HG02970 (cell line): ENCODE measurements at regions not wholly inside any gene's neighbourhood (a gene's known extent, or its start where the extent isn't known, plus 50 kb on each side); places are given as distances from the start of the nearest gene placed in this dataset.

Experiments used
- ATAC-seq: cut with Tn5 transposase; IDR thresholded peaks from one replicate; pipeline ENCODE4 v1.9.1; 2021; ENCODE audit warnings: mild to moderate bottlenecking, moderate library complexity, moderate number of reproducible peaks; ENCODE audit not compliant: unreplicated experiment, low FRiP score

DNA sequence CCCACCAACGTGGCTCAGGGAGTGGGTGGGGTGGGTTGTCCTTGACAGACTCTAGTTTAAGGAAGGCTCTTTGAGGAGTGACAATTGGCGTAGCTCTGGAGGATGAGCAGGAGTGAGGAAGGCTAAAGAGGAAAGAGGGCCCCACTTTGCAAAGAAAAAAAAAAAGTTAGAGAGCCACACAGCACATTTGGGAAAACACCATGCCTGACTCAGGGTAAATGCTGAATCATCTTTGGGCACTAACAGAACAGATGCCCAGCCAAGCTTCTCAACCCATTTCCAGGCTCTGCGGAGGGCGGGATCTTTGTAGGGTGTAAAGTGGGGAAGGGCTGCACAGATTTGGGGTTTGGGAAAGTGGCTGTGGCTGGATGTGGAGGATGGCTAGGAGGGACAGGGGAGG, 179.1 kb upstream of the RGMA start:
- no peak for ATAC-seq

DNA sequence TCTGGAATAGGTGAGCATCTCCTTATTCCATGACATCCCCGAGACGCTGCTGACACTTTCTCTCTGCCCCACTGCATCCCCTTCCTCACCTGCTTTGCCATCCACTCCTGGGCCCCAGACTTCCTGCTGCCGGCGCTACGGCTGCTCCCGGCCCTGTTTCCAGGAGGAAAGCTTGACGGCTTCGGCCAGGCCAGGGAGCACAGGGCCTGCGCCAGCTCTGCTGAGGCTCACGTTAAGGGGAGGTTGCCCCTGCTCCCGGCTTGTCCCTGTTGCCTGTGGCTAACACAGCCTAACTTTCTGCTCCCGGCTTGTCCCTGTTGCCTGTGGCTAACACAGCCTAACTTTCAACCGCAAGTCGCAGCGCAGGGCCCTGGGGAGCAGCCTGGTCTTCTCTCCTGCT, 177.3 kb upstream of the RGMA start:
- no peak for ATAC-seq

DNA sequence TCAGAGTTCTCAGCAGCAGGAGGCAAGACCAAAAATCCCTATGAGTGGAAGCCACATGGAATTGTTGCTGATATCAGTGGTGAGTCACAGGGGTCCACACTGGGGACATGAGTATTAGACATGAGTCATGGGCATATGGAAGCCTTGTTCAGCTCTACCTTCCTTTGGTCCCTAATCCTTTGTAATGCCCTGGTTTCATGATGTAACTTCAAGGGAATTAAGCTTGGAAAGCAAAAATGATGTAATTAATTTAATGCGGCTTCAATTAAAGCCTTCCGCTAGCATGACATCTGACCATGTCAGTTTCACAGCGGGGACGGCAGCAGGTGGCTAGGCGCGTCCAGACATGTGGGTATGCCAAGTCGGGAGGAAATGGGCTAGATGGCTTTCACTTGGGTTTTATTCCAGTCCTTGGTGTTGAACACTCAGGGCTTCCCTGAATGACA, 176.1 kb upstream of the RGMA start:
- no peak for ATAC-seq

DNA sequence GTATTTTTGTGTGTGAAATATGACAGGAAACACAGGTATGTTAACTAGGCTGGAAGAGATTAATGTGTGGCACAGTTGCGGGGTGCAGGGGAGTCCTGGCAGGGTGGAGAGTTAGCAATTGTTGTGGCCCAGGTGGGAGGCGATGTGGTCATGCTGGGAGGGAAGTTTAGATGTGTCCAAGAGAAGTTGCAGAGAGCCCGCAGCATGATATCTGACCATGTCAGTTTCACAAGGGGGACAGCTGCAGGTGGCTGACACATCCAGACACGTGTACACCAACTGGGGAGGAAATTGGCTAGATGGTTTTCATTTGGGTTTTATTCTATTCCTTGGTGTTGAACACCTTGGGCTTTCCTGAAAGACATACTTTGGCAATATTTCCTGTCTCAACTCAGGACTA, 172.8 kb upstream of the RGMA start:
- no peak for ATAC-seq

DNA sequence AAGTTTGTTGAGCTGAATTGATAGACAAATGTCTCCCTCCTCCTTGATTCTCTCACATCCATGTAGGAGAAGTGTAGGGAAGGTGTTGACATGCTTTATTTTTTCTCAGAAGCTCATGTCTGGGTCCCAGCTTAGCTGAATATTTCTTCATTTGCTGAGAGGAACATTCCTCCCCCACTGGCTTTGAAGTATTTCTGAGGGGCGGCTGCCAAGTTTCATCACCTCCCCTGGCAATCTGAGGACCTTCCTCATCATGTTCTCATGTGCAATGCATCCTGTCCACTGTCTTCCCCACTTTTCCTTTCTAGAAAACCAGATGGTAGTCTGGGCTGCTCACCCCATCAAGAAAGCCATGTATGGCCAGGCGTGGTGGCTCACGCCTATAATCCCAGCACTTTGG, 168.9 kb upstream of the RGMA start:
- no peak for ATAC-seq

DNA sequence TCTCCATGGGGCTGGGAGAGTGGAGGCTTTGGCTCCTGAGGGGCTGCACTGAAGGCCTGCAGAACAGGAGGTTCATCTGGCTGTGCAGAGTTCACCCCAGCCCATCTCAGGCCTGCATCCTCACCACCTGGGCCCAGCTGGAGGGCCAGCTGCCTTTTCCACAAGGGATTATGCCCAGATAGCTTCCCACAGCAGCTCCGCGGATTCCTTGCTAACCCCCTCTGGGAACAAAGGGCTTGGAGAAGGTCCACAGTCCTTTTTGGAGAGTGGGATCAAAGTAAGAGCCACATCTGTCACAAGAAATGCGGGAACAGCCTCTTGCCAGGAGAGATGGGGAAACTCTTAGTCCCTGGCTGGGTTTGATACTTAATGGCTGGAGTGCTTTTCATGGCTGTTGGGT, 164.7 kb upstream of the RGMA start:
- ATAC-seq, result no peak

DNA sequence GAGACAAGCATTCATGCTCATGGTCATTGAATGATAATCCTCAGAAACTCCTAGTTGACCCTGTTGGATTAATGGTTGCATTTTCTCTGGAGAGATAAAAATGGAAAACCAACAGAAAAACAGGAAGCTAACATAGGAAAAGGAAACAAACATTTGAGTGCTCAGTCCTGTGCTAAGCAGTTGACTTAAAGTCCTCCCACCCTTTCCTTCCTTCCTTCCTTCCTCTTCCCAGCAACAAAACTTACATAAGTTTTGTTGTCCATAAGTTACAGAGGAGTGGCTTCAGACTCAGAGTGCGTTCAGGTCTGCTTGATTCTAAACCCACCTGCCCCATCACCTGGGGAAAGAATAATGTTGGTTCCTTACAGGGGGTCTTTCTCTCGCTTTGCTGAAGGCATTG, 163.8 kb upstream of the RGMA start:
- no peak for ATAC-seq

DNA sequence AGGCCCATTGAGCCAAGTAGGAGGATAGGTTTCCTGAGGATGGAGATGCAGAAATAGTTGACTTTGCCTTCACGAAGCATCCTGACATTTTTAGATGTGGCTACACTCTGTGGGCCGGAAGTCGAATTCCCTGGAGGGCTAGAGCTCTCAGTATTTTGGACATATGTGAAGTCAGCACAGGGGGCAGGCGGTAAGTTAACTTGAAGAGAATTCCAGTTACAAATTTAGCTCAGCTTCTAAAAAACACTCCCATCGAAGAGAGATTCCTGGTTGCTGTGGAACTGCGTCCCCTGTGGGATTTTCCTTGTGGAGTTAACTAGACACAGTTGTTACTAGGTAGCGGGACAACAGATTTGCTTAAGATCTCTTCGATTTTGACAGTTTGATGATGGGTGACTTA, 161.9 kb upstream of the RGMA start:
- ATAC-seq, result no peak

DNA sequence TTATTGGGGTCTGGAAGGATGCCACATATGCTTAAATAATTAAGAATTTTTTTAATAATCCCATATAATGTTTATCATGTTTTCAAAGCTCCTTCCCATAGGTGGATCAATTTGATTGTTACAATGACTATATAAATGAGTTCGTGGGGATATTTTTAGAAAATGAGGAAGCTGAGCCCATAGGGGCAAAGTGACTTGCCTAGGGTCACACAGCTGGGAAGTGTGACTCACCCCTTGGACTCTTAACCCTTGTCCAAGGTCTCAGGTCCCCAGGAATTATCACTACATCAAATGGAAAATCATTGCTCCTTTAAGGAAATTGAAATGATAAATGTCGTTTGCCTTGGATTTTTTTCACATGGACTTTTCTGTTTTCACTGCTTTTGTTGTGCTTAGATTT, 161.2 kb upstream of the RGMA start:
- ATAC-seq, result no peak

DNA sequence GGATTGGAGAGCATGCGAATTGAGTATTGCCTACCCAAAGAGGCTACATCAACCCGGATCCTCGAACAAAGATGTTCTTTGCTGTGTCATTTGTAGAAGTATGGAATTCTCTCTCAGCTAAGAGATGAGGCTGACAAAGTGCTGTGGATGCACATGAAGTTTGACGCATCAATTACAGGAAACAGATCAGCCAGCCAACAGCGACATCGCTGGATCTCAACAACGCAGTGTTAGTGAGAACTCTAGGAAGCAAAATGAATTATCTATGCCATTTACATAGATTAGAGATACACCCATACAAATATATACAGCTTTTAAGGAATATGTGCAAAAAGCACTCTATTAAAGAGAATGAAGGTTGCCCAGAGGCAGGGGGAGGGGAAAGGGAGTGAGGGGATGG, 160.6 kb upstream of the RGMA start:
- ATAC-seq, result no peak

DNA sequence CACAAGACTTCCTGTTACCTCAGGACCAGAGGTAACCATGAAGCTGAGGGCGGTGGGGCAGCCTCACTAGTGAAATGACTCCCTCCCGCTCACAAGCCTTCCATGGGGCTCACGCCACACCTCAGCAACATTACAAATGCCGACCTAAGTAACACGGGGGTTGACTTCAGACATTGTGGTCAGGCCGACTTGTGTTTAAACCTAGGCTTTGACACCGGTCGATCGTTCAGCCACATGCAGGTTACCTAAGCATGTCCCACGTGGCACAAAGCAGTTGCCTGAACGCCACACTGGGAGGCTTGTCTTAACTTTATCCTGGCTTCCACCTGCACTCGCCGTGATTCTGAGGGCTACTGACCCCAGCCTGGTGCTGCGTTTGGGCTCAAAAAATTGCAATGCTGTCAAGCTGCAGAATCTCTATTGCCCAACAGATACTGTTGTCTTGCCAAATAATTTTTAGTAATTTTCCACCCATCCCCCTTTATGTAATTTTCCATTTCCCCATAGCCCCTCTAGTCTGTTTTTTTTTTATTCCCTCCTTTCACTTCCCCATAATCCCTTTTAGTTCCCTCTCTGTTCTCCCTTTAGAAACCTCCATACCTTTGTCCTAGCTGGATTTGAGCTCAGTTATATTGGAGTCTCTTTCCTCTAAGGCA, 158.6 kb upstream of the RGMA start:
- ATAC-seq, result no peak

DNA sequence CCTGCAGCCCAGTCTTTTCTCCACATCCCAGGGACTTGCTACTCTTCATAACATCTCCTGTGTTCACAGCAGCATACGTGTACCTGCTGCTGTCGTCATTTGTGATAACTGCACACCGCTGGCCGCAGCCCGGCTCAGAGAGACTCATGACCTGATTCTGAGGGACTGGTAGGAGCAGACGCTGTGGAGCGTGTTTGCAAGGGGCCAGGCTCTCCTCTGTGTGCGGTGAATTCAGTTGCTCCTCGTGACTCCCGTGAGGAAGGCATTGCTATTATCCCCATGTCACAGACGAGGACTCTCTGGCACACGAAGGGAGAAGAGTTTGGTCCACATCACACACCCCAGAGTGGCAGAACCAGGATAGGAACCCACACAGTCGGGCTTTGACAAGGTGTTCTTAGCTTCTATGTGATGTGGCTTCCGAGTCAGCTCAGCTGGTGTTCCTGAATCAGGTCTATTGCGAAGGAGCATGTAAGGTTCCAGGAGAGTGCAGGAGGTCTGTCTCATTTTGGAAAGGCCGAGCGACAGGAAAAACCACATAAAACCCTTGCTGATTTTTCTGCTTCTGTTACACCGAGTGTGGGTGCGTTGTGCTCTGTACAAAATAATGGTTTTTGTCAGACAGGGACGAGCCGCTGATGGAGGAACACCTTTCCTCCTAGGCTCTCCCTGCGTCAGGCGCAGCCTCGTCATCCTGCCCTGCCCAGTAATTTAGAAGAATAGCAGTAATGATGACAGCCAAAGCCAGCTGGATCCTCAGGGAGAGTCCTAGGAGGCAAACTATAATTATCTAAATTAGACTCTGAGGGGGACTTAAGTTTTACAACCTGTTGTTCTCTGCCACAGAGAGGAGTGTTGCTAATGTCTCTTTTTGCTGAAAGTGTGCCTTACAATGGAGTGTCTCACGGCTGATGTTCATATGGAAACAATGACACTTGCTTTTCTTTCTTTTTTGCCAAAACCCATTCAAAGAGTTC, 157.5 kb upstream of the RGMA start:
- no peak for ATAC-seq

DNA sequence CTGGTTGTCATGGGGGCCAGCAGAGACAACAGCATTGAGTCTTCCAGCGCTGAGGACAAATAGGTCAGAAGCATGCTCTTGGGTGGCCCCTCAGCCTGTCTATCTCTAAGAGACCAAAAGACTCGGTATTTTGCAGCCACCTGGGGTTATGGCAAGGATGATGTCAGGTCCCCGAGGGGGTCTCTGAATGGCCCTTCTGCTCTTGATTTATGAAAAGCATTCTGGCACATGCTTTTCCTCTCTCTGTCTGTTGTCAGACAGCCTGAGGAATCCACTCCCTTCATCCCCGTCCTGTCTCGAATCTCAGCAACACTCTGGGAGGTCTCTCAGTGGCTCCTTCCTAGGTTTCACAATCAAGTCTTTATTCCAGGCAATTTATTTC, 156.6 kb upstream of the RGMA start:
- ATAC-seq, result no peak

DNA sequence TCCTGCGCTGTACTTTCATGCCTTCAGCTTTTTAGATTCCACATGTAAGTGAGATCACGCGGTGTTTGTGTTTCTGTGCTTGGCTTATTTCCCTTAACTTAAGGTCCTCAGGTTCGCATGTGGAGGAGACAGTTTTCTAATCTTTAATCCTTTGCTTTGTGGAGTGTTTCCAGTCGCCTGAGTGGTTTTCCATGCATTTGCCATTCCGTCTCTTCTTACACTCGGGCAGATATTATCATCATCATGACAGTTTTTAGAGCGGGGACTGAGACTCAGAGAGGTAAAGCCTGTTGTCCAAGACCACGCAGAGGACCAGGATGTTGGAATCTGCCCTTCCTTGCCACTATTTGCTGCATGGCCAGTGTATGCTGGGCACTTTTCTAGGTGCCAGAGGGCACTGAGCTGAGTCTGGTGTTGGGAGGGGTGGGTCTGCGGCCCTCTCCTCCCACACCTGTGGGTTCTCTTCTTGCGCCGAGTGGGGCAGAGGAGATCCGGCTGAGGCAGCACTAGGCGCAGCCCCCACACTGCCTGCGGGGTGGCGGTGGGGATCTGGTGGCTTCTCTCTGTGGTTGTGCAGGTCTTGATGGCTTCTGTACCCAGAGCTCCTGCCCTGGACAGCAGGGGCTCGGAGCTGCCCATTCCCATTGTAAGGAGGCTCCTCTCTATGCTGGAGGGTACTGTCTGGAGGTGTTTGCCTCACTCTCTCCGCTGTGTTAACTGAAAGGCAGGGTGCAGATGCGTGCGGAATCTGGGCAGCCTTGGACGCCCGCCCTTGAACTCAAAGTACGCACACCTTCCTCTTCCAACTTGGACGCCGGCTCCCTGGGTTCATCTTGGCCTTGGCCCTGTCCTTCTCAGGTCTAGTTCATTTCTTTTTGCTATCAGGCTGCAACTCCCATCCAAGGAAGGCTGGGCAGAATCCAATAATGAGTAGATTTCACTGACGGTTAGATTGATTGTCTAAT, 156.0 kb upstream of the RGMA start:
- ATAC-seq, result no peak

DNA sequence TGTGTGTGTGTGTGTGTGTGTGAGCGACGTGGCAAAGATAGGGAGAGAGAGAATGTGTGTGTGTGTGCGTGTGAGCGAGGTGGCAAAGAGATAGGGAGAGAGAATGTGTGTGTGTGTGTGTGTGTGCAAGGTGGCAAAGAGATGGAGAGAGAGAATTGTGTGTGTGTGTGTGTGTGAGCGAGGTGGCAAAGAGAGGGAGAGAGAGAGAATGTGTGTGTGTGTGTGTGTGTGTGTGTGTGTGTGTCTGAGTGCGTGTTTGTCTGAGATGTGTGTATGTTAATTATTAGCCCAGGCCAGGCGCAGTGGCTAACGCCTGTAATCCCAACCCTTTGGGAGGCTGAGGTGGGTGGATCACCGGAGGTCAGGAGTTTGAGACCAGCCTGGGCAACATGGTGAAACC, 154.6 kb upstream of the RGMA start:
- no peak for ATAC-seq

DNA sequence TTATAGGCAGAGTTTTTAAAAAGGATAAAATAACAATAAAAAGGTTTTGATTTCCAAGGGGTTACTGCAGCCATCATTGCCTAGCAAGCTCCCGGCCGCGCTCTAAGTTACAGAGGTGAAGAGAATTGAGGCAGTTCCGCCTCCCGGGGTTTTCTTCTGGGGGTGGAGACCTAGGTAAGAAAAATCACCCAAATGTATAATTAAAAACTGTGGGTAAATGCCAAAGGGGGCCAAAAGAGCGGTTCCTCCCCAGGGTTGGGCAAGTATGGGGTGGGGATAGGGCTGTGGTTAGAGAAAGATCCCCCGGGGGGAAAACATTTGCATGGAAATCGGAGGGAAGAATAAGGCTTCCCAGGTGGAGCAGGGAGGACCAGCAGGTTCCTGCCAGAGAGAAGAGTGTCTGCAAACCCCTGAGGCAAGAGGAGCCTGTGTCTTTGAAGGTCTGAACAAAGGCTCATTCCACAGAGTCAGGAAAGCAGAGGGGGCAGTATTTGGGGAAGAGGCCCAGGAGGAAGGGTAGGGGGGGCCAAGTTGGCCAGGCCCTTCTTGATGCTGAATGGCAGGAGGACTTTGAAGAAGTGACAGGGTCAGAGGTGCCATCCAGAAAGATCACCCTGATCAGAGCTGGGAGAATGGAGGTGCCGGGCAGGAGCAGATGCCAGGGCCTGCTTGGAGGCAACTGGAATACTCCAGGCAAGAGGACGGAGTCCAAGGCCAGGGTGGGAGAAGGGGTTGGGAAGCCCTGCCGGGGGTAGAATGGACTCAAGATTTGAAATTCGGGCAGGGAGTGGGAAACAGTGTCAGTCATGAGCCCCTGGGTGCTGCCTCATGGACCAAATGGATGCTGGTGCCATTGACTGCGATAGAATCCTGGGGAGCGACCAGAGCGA, 152.9 kb upstream of the RGMA start:
- ATAC-seq, result no peak

DNA sequence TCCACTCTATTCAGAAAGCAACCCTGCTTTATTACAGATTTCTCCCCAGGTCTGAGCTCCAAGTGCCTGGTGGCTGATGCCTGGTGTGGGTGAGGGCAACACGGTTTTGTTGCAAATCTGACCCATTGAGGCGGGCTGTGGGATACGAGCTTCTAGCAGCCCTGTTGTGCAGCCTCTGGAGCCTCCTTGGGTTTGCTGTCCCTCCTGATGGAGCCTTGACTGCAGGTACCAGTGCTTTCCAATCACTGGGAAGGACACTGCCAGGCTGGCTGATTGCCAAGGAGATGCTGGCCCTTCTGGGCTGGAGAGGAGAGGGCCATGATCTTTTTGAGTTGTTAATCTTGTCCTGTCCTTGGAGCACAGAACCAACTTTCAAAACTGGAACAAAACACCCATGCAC, 151.0 kb upstream of the RGMA start:
- ATAC-seq, result no peak

DNA sequence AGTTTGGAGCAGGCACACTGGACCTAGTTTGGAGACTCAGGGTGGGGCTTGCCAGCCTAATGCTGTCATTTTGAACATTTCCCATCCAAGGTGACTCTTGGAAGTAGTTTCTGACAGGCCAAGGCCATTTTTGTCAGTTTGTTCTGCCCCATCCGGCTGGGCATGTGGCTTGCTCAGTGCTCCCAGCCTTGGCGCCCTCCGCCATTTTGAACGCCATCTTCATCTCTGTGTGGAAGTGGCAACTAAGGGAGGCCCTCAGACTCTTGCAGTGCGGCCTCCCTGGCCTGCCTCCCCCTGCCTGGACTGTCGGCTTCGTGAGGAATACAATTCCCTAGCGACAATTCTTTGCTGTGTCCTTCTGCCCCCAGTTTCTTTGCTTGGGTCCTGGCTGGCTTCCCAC, 150.6 kb upstream of the RGMA start:
- ATAC-seq, result no peak

DNA sequence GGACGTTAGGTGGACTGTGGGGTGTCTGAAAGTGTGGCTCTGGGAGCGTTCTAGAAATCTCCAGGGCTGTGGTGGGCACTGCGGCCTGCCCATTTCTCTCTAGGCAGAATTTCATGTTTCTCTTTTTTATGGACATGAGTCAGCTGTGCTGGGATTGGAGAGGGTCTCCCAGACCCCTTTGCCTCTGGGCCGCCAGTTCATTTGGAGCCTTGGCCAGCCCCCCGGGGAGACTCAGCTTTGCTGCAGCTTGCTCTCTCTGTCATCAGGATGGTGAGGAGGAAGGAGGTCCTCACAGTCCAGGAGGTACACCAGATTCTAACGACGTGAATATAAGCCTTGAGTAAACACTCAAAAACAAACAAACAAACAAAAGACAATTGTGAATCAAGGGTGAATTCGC, 149.6 kb upstream of the RGMA start:
- no peak for ATAC-seq
